Activated CD8-positive, alpha-beta memory T cell treated with anti-CD3 and anti-CD28 coated beads, Interleukin-2, amount 10 ng/mL, durations not matched to agents 7 days and 5 days (primary cell): ENCODE measurements at regions not wholly inside any gene's neighbourhood (a gene's known extent, or its start where the extent isn't known, plus 50 kb on each side); places are given as distances from the start of the nearest gene placed in this dataset.
"Not testable (repeated sequence)": the region's sequence is repeated elsewhere in the genome, so short reads cannot be mapped to it uniquely, and the experiment has no call there.

Experiments used
- ATAC-seq: fragments of 150-1000 bp; cut with Tn5 transposase; one replicate; pipeline ENCODE4 v1.10.0; 2021; ENCODE audit warnings: moderate library complexity
- CTCF ChIA-PET: fragments of 350-600 bp; sonication (Branson Sonifier 250); formaldehyde crosslinking; loops from one replicate; lab custom pipeline; 2021; ENCODE audit warnings: antibody characterized with exemption; lab: Charles Lee
- DNase-seq: peaks from one replicate; pipeline ENCODE4 v3.0.0-alpha.2; 2020
- H3K27ac Mint-ChIP-seq: one replicate; pipeline ENCODE4 v1.8.0; 2021; ENCODE audit warnings: mild to moderate bottlenecking, mixed read lengths
- H3K27me3 Mint-ChIP-seq: one replicate; pipeline ENCODE4 v1.8.0; 2021; ENCODE audit warnings: mixed read lengths
- H3K36me3 Mint-ChIP-seq: one replicate; pipeline ENCODE4 v1.8.0; 2021; ENCODE audit warnings: mild to moderate bottlenecking, mixed read lengths
- H3K4me1 Mint-ChIP-seq: one replicate; pipeline ENCODE4 v1.8.0; 2021; ENCODE audit warnings: mixed read lengths
- H3K4me3 Mint-ChIP-seq: one replicate; pipeline ENCODE4 v1.8.0; 2021; ENCODE audit warnings: mild to moderate bottlenecking, moderate library complexity, mixed read lengths
- H3K9me3 Mint-ChIP-seq: one replicate; pipeline ENCODE4 v1.8.0; 2022; ENCODE audit warnings: low read depth, mixed read lengths

DNA sequence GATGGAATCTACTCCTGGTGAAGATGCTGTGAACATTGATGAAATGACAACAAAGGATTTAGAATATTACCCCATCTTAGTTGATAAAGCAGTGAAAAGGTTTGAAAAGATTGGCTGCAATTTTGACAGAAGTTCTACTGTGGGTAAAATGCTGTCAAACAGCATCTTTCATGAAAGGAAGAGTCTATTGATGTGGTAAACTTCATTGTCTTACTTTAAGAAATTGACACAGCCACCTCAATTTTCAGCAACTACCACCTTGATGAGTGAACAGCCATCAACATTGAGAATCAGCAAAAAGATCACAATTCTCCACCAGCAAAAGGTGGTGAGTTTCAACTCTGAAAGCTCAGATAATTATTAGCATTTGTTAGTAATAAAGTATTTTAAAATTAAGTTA lies 310.3 kb upstream of the RBMS1 start:
- CTCF ChIA-PET: no interaction called here
- no peak for DNase-seq
- no peak for ATAC-seq
- Mint-ChIP-seq H3K36me3 (no peaks in the 10 kb centered on the region), H3K27ac (no peak overlapping the region), H3K9me3 (no peaks in the 10 kb centered on the region), H3K4me1 (no peaks in the 10 kb centered on the region), H3K27me3 (no peaks in the 10 kb centered on the region), H3K4me3 (no peak overlapping the region)

- Mint-ChIP-seq H3K27ac (no peak overlapping the region), H3K27me3 (no peaks in the 10 kb centered on the region), H3K36me3 (no peaks in the 10 kb centered on the region), H3K4me1 (no peaks in the 10 kb centered on the region), H3K4me3 (no peak overlapping the region), H3K9me3 (no peaks in the 10 kb centered on the region)
- DNase-seq (no peak), ATAC-seq (no peak)
- CTCF ChIA-PET: no interaction called here
These were observed 316.8 kb upstream of the RBMS1 start for GRCh38 chr2:160810406-160810805.

- no peak overlapping the region for H3K27ac Mint-ChIP-seq
- ATAC-seq (no peak), DNase-seq (no peak)
- no peaks in the 10 kb centered on the region for H3K36me3 Mint-ChIP-seq
- no peak overlapping the region for H3K4me3 Mint-ChIP-seq
- H3K9me3 Mint-ChIP-seq: no peaks in the 10 kb centered on the region
- H3K27me3 Mint-ChIP-seq: peaks cover 2% of the 10 kb centered on the region
- CTCF ChIA-PET: no interaction called here
- no peaks in the 10 kb centered on the region for H3K4me1 Mint-ChIP-seq
These were observed 319.4 kb upstream of the RBMS1 start for GRCh38 chr2:160812830-160813505.

- Mint-ChIP-seq H3K27me3 (peaks cover 2% of the 10 kb centered on the region), H3K4me1 (no peaks in the 10 kb centered on the region), H3K9me3 (no peaks in the 10 kb centered on the region), H3K36me3 (no peaks in the 10 kb centered on the region), H3K27ac (no peak overlapping the region), H3K4me3 (no peak overlapping the region)
- ATAC-seq (no peak), DNase-seq (no peak)
- CTCF ChIA-PET: no interaction called here
These were observed 319.9 kb upstream of the RBMS1 start for GRCh38 chr2:160813506-160813858.

DNA sequence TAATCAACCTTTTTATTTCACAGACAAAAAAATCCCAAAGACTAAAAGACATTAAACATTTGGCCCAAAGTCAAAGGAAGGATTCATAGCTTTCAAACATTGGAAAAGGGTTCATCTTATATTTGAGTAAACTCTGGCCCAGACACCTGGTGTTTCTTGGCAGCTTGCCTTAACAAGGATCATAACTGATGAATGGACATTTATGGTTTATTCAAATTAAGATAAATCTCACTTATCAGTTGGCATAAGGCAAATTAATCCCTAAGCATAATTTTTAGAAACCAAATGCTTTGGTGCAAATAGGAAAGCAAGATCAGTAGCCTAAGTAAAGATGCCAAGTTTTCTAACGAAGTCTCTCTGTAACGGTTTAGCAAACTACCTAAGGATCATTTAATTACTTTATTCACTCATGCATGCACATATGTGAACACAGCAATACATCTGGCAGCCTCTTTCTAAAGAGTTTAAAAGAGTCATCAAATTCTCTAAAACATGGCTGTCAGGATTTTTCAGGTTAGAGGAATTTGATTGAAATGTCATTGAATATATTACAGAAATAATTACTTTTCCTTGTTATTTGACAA lies 323.4 kb upstream of the RBMS1 start:
- Mint-ChIP-seq H3K36me3 (no peaks in the 10 kb centered on the region), H3K9me3 (no peaks in the 10 kb centered on the region), H3K4me3 (no peak overlapping the region), H3K4me1 (no peaks in the 10 kb centered on the region), H3K27ac (no peak overlapping the region), H3K27me3 (peaks cover 2% of the 10 kb centered on the region)
- DNase-seq: no peak
- CTCF ChIA-PET: no interaction called here
- ATAC-seq: no peak

DNA sequence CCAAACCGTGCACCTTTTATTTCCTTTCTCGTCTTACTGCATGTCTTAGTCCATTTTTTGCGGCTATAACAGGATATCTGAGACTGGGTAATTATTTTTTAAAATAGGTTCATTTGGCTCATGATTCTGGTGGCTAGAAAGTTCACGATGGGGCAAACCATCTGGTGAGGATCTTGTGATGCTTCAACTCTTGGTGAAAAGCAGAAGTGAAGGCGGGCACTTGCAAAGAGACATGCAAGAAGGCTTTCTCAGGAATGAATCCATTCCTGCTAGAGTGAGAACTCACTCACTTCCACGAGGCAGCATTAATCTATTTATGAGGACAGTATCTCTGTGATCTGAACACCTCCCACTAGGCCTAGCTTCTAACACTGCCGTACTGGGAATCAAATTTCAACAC lies 327.1 kb upstream of the RBMS1 start:
- Mint-ChIP-seq H3K4me3 (no peak overlapping the region), H3K4me1 (no peaks in the 10 kb centered on the region), H3K36me3 (peaks cover 3% of the 10 kb centered on the region), H3K27ac (no peak overlapping the region), H3K27me3 (peaks cover 2% of the 10 kb centered on the region), H3K9me3 (peaks cover 3% of the 10 kb centered on the region)
- no peak for ATAC-seq
- no peak for DNase-seq
- CTCF ChIA-PET: no interaction called here

DNA sequence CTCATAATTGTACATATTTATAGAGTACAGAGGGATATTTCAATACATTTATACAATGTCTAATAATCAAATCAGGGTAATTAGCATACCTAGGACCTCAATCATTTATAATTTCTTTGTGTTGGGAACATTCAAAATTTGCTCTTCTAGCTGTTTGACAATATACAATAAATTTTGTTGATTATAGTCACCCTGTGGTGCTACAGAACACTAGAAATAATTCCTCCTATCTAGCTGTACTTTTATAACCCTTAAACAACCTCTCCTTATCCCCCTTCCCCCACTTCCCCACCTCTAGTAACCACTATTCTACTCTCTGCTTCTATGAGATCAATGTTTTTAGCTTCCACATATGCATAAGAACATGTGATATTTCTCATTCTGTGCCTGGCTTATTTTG lies 328.4 kb upstream of the RBMS1 start:
- DNase-seq (no peak), ATAC-seq (no peak)
- H3K9me3 Mint-ChIP-seq: peaks cover 7% of the 10 kb centered on the region
- no peak overlapping the region for H3K4me3 Mint-ChIP-seq
- no peaks in the 10 kb centered on the region for H3K4me1 Mint-ChIP-seq
- peaks cover 3% of the 10 kb centered on the region for H3K36me3 Mint-ChIP-seq
- no peak overlapping the region for H3K27ac Mint-ChIP-seq
- CTCF ChIA-PET: no interaction called here
- no peaks in the 10 kb centered on the region for H3K27me3 Mint-ChIP-seq

- CTCF ChIA-PET: no interaction called here
These were observed 331.8 kb upstream of the RBMS1 start for GRCh38 chr2:160825433-160825832.

DNA sequence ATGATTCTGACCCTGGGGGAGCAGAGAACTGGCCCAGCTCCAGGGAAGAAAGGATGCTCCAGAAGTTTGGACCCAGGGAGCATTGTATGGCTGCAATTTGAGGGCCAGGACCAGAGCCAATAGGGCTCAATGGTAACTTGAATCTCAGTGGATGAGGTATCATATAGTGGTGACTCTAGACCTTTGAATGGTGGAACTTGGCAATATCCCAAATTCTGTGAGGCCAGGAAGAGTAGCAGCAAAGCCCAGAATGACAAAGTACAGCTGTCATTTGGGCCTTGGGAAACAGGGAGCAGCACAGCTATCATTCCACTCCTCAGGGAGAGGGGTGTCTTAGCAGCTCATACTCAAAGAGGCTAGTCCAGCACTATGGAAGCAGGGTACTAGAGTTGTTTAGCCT lies 332.9 kb upstream of the RBMS1 start:
- Mint-ChIP-seq H3K4me1 (no peaks in the 10 kb centered on the region), H3K27ac (no peak overlapping the region), H3K4me3 (no peak overlapping the region), H3K36me3 (peaks cover 3% of the 10 kb centered on the region), H3K9me3 (peaks cover 7% of the 10 kb centered on the region), H3K27me3 (peaks cover 2% of the 10 kb centered on the region)
- DNase-seq (no peak), ATAC-seq (no peak)
- CTCF ChIA-PET: no interaction called here

More at GRCh38 chr2:160825433-160825832, 331.8 kb upstream of the RBMS1 start:
- DNase-seq (no peak), ATAC-seq (no peak)
- no peak overlapping the region for H3K4me3 Mint-ChIP-seq
- no peak overlapping the region for H3K27ac Mint-ChIP-seq
- H3K36me3 Mint-ChIP-seq: peaks cover 3% of the 10 kb centered on the region
- H3K27me3 Mint-ChIP-seq: peaks cover 2% of the 10 kb centered on the region
- H3K9me3 Mint-ChIP-seq: peaks cover 7% of the 10 kb centered on the region
- H3K4me1 Mint-ChIP-seq: no peaks in the 10 kb centered on the region

DNA sequence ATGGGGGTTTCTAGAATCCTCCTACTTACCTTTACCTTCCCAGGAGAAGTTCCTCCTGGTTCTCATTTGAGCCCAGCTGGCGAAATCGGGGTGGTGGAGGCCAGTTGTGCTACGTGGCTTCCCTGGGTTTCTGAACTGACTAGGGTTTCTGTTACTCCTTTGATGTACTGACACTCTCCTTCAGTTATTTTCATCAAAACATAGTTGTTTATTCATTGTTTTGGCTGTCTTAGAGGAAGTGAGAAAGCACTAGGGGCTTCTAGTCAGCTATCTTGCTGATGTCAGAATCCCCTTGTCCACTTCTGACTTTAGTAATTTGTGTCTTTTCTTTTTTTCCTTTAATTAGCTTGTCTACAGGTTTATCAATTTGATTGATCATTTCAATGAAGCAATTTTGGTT lies 332.2 kb upstream of the TANK start:
- H3K27ac Mint-ChIP-seq: no peak overlapping the region
- H3K27me3 Mint-ChIP-seq: peaks cover 2% of the 10 kb centered on the region
- peaks cover 7% of the 10 kb centered on the region for H3K9me3 Mint-ChIP-seq
- peaks cover 3% of the 10 kb centered on the region for H3K36me3 Mint-ChIP-seq
- CTCF ChIA-PET: interaction anchor here (1.1 kb wide), 1 partner anchor 166 kb away, joined by 3 read pairs; no protein-coding TSS in a partner anchor
- no peak for DNase-seq
- ATAC-seq: no peak
- no peaks in the 10 kb centered on the region for H3K4me1 Mint-ChIP-seq
- no peak overlapping the region for H3K4me3 Mint-ChIP-seq

- H3K4me1 Mint-ChIP-seq, CTCF ChIA-PET, H3K27me3 Mint-ChIP-seq, DNase-seq, H3K36me3 Mint-ChIP-seq, H3K27ac Mint-ChIP-seq, H3K9me3 Mint-ChIP-seq, H3K4me3 Mint-ChIP-seq, ATAC-seq: not testable (repeated sequence)
These were observed 327.8 kb upstream of the TANK start for GRCh38 chr2:160832381-160832780.

- Mint-ChIP-seq H3K27me3 (peaks cover 3% of the 10 kb centered on the region), H3K4me1 (no peaks in the 10 kb centered on the region), H3K27ac (no peak overlapping the region), H3K9me3 (no peaks in the 10 kb centered on the region), H3K4me3 (no peak overlapping the region), H3K36me3 (no peaks in the 10 kb centered on the region)
- CTCF ChIA-PET: no interaction called here
- no peak for DNase-seq
- ATAC-seq: no peak
These were observed 325.1 kb upstream of the TANK start for GRCh38 chr2:160835166-160835565.

DNA sequence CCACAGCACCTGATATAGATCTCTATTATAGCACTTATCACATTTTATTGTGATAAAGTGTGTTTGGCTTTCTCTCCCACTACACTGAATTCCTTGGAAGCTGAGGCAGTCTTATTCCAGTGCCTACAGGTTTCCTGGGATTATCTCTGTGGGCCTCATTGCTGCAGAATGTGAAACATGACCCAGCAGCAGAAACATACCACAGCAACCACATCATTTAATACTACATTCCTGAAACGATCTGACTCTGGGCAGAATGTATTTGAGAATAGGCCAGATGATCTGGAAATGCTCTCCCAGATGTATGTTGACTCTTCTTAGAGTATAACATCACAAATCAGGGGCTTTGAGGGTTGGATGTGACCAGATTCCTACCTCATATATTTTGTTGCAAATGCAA lies 323.5 kb upstream of the TANK start:
- Mint-ChIP-seq H3K36me3 (no peaks in the 10 kb centered on the region), H3K4me1 (no peaks in the 10 kb centered on the region), H3K9me3 (no peaks in the 10 kb centered on the region), H3K27me3 (peaks cover 3% of the 10 kb centered on the region), H3K27ac (no peak overlapping the region), H3K4me3 (no peak overlapping the region)
- CTCF ChIA-PET: no interaction called here
- DNase-seq (no peak), ATAC-seq (no peak)

- Mint-ChIP-seq H3K9me3 (no peaks in the 10 kb centered on the region), H3K36me3 (no peaks in the 10 kb centered on the region), H3K27me3 (peaks cover 3% of the 10 kb centered on the region), H3K4me1 (no peaks in the 10 kb centered on the region), H3K4me3 (no peak overlapping the region), H3K27ac (no peak overlapping the region)
- ATAC-seq (no peak), DNase-seq (no peak)
- CTCF ChIA-PET: no interaction called here
These were observed 322.8 kb upstream of the TANK start for GRCh38 chr2:160837416-160837815.
